ENCODE measurements at regions not wholly inside any gene's neighbourhood (a gene's known extent, or its start where the extent isn't known, plus 50 kb on each side); places are given as distances from the start of the nearest gene placed in this dataset.

- FAIRE-seq, result no peak
- no peak for TF ChIP-seq SREBF2 (IDR thresholded peaks at IDR 0.05; ENCODE audit: low read length)
- TF ChIP-seq MEF2A (IDR thresholded peaks at IDR 0.05; ENCODE audit: insufficient read depth, low read depth, low read length), result no peak
- TF ChIP-seq, protein P1, sequence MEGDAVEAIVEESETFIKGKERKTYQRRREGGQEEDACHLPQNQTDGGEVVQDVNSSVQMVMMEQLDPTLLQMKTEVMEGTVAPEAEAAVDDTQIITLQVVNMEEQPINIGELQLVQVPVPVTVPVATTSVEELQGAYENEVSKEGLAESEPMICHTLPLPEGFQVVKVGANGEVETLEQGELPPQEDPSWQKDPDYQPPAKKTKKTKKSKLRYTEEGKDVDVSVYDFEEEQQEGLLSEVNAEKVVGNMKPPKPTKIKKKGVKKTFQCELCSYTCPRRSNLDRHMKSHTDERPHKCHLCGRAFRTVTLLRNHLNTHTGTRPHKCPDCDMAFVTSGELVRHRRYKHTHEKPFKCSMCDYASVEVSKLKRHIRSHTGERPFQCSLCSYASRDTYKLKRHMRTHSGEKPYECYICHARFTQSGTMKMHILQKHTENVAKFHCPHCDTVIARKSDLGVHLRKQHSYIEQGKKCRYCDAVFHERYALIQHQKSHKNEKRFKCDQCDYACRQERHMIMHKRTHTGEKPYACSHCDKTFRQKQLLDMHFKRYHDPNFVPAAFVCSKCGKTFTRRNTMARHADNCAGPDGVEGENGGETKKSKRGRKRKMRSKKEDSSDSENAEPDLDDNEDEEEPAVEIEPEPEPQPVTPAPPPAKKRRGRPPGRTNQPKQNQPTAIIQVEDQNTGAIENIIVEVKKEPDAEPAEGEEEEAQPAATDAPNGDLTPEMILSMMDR (IDR thresholded peaks at IDR 0.05 in 2 of 3, conservative IDR thresholded peaks at IDR 0.05 in 1 of 3; ENCODE audit: control insufficient read depth in 2 of 3, extremely low read depth in 1 of 3, insufficient read depth in 1 of 3, low read depth in 3 of 3, low read length in 3 of 3), result no peak
- no peak for TF ChIP-seq CHD1 (IDR thresholded peaks at IDR 0.05; ENCODE audit: low read depth, low read length)
- TF ChIP-seq JUND (IDR thresholded peaks at IDR 0.05; ENCODE audit: low read depth, low read length), result no peak
- TF ChIP-seq REST (IDR thresholded peaks at IDR 0.05; ENCODE audit: low read depth, low read length), result no peak
- TF ChIP-seq ASH2L (IDR thresholded peaks at IDR 0.05; ENCODE audit: borderline replicate concordance, low read depth), result no peak
- no peak for TF ChIP-seq BRCA1 (IDR thresholded peaks at IDR 0.05; ENCODE audit: low read depth, low read length)
- no peak for TF ChIP-seq RFX5 (IDR thresholded peaks at IDR 0.05; ENCODE audit: low read depth, low read length)
- no peak for TF ChIP-seq ATF2 (IDR thresholded peaks at IDR 0.05; ENCODE audit: low read length)
- TF ChIP-seq, protein P2, sequence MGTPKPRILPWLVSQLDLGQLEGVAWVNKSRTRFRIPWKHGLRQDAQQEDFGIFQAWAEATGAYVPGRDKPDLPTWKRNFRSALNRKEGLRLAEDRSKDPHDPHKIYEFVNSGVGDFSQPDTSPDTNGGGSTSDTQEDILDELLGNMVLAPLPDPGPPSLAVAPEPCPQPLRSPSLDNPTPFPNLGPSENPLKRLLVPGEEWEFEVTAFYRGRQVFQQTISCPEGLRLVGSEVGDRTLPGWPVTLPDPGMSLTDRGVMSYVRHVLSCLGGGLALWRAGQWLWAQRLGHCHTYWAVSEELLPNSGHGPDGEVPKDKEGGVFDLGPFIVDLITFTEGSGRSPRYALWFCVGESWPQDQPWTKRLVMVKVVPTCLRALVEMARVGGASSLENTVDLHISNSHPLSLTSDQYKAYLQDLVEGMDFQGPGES (IDR thresholded peaks at IDR 0.05), result no peak
- no peak for TF ChIP-seq BCL3 (IDR thresholded peaks at IDR 0.05; ENCODE audit: borderline replicate concordance, insufficient read depth, low read depth, low read length, poor library complexity, severe bottlenecking)
- no peak for TF ChIP-seq SMC3 (IDR thresholded peaks at IDR 0.05; ENCODE audit: borderline replicate concordance, low read length)
- no peak for TF ChIP-seq CBX5 (IDR thresholded peaks at IDR 0.05; ENCODE audit: low read depth)
Observed at GRCh38 chr1:173275496-173275895, 68.4 kb upstream of the TNFSF4 start.

More at GRCh38 chr1:173275496-173275895, 68.4 kb upstream of the TNFSF4 start:
- WGBS (ENCODE audit: insufficient coverage, insufficient replicate concordance, low lambda C conversion rate, missing lambda C conversion rate), result 100% methylated on average over 1 of the region's 1 CpG
- Histone ChIP-seq H3K36me3 (ENCODE audit: control insufficient read depth in 2 of 2, insufficient read depth in 2 of 2, low read length in 1 of 2) (no peaks in the 10 kb centered on the region), H3K4me3 (no peak overlapping the region), H3K27ac (ENCODE audit: control insufficient read depth, insufficient read depth) (no peak overlapping the region), H2AFZ (ENCODE audit: control insufficient read depth, low read depth, low read length) (no peak overlapping the region), H3K4me1 (ENCODE audit: control insufficient read depth, insufficient read depth, low read length) (peaks cover 12% of the 10 kb centered on the region), H4K20me1 (ENCODE audit: control insufficient read depth, insufficient read depth) (no peaks in the 10 kb centered on the region), H3K9ac (ENCODE audit: control insufficient read depth, insufficient read depth, low read length) (no peak overlapping the region), H3K9me3 (replicated peaks; ENCODE audit: control insufficient read depth, insufficient read depth, low read length) (no peaks in the 10 kb centered on the region), H3K79me2 (ENCODE audit: control insufficient read depth, insufficient read depth, low read length) (no peaks in the 10 kb centered on the region), H3K27me3 (replicated peaks in 1 of 2; ENCODE audit: control insufficient read depth in 2 of 2, insufficient read depth in 2 of 2, low read length in 1 of 2) (no peaks in the 10 kb centered on the region), H3K4me2 (ENCODE audit: control insufficient read depth, insufficient read depth) (no peak overlapping the region)
- DNase-seq (ENCODE audit: low read depth, low spot score), result no peak
- RAD21 ChIA-PET (ENCODE audit: unreplicated experiment), result interaction anchor here (1.3 to 1.4 kb wide), 2 partner anchors 23 to 81 kb away, joined by 3 read pairs; no protein-coding TSS in a partner anchor
- POLR2A ChIA-PET, result interaction anchor here (0.6 kb wide), 1 partner anchor 16 kb away, joined by 3 read pairs; no protein-coding TSS in a partner anchor
- SMC1A ChIA-PET (ENCODE audit: uncharacterized antibody, unreplicated experiment), result interaction anchor here (0.9 to 2.5 kb wide), 6 partner anchors 10 to 449 kb away, joined by 3 to 10 read pairs (median 3); no protein-coding TSS in a partner anchor
- CTCF ChIA-PET, result interaction anchor here (1.0 to 1.9 kb wide), 4 partner anchors 19 to 449 kb away, joined by 3 to 14 read pairs (median 4); no protein-coding TSS in a partner anchor
- intact Hi-C loops (cut with micrococcal nuclease; ENCODE audit: unreplicated experiment) (no loop called here), in situ Hi-C loops (cut with MboI) (no loop called here)
- no peak for ATAC-seq
- no TSS peak for BruUV-seq (replicated peaks)

All from GM12878 (cell line).